ENCODE measurements at regions not wholly inside any gene's neighbourhood (a gene's known extent, or its start where the extent isn't known, plus 50 kb on each side); places are given as distances from the start of the nearest gene placed in this dataset.

- no peaks in the 10 kb centered on the region for H3K9me3 ChIP-seq
- no peak overlapping the region for H3K9ac ChIP-seq (ENCODE audit: low read depth in 2 of 2, low read length in 2 of 2)
- no peaks in the 10 kb centered on the region for H3K27me3 ChIP-seq
- intact Hi-C loops (cut with DNase I) = no loop called here
- DNase-seq = no peak
- no peak overlapping the region for H3K4me3 ChIP-seq
- H3K36me3 ChIP-seq = no peaks in the 10 kb centered on the region
- TF ChIP-seq CTCF (IDR thresholded peaks at IDR 0.05) = no peak
- H3K27ac ChIP-seq = no peak overlapping the region
- no peaks in the 10 kb centered on the region for H3K4me1 ChIP-seq
Observed at GRCh38 chr3:17850448-17850847, 108.0 kb upstream of the TBC1D5 start.

GRCh38 chr3:17848102-17848501, 105.7 kb upstream of the TBC1D5 start:
- TF ChIP-seq CTCF (IDR thresholded peaks at IDR 0.05) = no peak
- no peaks in the 10 kb centered on the region for H3K4me1 ChIP-seq
- no peak overlapping the region for H3K27ac ChIP-seq
- no peak overlapping the region for H3K9ac ChIP-seq (ENCODE audit: low read depth in 2 of 2, low read length in 2 of 2)
- no peaks in the 10 kb centered on the region for H3K27me3 ChIP-seq
- intact Hi-C loops (cut with DNase I) = loop anchor here (10.0 kb wide), 2 partner anchors 593 to 1243 kb away; partner anchors contain the start of gene DAZL
- no peak overlapping the region for H3K4me3 ChIP-seq
- H3K36me3 ChIP-seq = no peaks in the 10 kb centered on the region
- H3K9me3 ChIP-seq = no peaks in the 10 kb centered on the region
- DNase-seq = no peak

GRCh38 chr3:17847156-17847555, 104.7 kb upstream of the TBC1D5 start:
- intact Hi-C loops (cut with DNase I) = loop anchor here (10.0 kb wide), 2 partner anchors 592 to 1242 kb away; partner anchors contain the start of gene DAZL

GRCh38 chr3:17846466-17846865, 104.0 kb upstream of the TBC1D5 start:
- Histone ChIP-seq H3K36me3 (no peaks in the 10 kb centered on the region), H3K27ac (no peak overlapping the region), H3K9me3 (no peaks in the 10 kb centered on the region), H3K27me3 (no peaks in the 10 kb centered on the region), H3K4me1 (no peaks in the 10 kb centered on the region), H3K4me3 (no peak overlapping the region), H3K9ac (ENCODE audit: low read depth in 2 of 2, low read length in 2 of 2) (no peak overlapping the region)
- no peak for DNase-seq
- TF ChIP-seq CTCF (IDR thresholded peaks at IDR 0.05) = no peak
- intact Hi-C loops (cut with DNase I) = loop anchor here (10.0 kb wide), 2 partner anchors 592 to 1242 kb away; partner anchors contain the start of gene DAZL

More at GRCh38 chr3:17847156-17847555, 104.7 kb upstream of the TBC1D5 start:
- Histone ChIP-seq H3K27ac (no peak overlapping the region), H3K4me3 (no peak overlapping the region), H3K36me3 (no peaks in the 10 kb centered on the region), H3K27me3 (no peaks in the 10 kb centered on the region), H3K9ac (ENCODE audit: low read depth in 2 of 2, low read length in 2 of 2) (no peak overlapping the region), H3K4me1 (no peaks in the 10 kb centered on the region), H3K9me3 (no peaks in the 10 kb centered on the region)
- TF ChIP-seq CTCF (IDR thresholded peaks at IDR 0.05) = no peak
- DNase-seq = no peak

GRCh38 chr3:17845026-17845812, 102.8 kb upstream of the TBC1D5 start:
- no peak for TF ChIP-seq CTCF (IDR thresholded peaks at IDR 0.05)
- no peak for DNase-seq
- no peak overlapping the region for H3K27ac ChIP-seq
- no peaks in the 10 kb centered on the region for H3K9me3 ChIP-seq
- H3K4me1 ChIP-seq = no peaks in the 10 kb centered on the region
- H3K36me3 ChIP-seq = no peaks in the 10 kb centered on the region
- no peak overlapping the region for H3K4me3 ChIP-seq
- intact Hi-C loops (cut with DNase I) = loop anchor here (10.0 kb wide), 2 partner anchors 590 to 1240 kb away; partner anchors contain the start of gene DAZL
- no peaks in the 10 kb centered on the region for H3K27me3 ChIP-seq
- H3K9ac ChIP-seq (ENCODE audit: low read depth in 2 of 2, low read length in 2 of 2) = no peak overlapping the region
